HCT116 (cell line): ENCODE measurements at regions not wholly inside any gene's neighbourhood (a gene's known extent, or its start where the extent isn't known, plus 50 kb on each side); places are given as distances from the start of the nearest gene placed in this dataset.
A peak's percentile ranks its signal among the peaks of the same experiment; 100 is the strongest.

Experiments
- ATAC-seq: fragments of 200-7000 bp; cut with Tn5 transposase; 2 replicates; pipeline ENCODE4 v1.9.1; 2020; ENCODE audit warnings: mild to moderate bottlenecking, moderate library complexity
- BruUV-seq: library from RNA; stranded (reverse); fragments of 400-500 nt; replicated peaks from 2 replicates; lab custom pipeline; 2021; lab: Mats Ljungman, UMichigan
- CTCF ChIA-PET: fragments of 300-600 bp; sonication (Branson Sonifier 250); formaldehyde crosslinking; loops from one replicate; lab custom pipeline; 2021; ENCODE audit warnings: antibody characterized with exemption; lab: Charles Lee
- POLR2A ChIA-PET: fragments of 300-600, 350-600 bp; sonication (Branson Sonifier 250); formaldehyde crosslinking; loops from one replicate; lab custom pipeline; 2021; ENCODE audit warnings: antibody characterized with exemption; lab: Charles Lee
- RAD21 ChIA-PET, 2 experiments: fragments of 300-600 bp; sonication (Branson Sonifier 250); formaldehyde crosslinking; loops; one replicate each; lab custom pipeline; 2023; ENCODE audit warnings: low total read pairs in 2 of 2; ENCODE audit not compliant: uncharacterized antibody in 2 of 2, unreplicated experiment in 2 of 2, low non-redundant PET in 1 of 2; lab: Charles Lee
- DNase-seq: peaks from one replicate; pipeline ENCODE4 v3.0.0-alpha.2; 2010; ENCODE audit warnings: low read depth, low spot score
- H2AFZ ChIP-seq: fragments of 200-600 bp; shearing (Covaris generic), sonication (generic); 2 replicates; pipeline ENCODE4 v1.6.1; 2017; ENCODE audit warnings: low read depth, mixed run types, mixed read lengths, antibody characterized with exemption, low read length; ENCODE audit not compliant: poor library complexity, severe bottlenecking
- H3K27ac ChIP-seq: 2 replicates; pipeline ENCODE4 v1.5.1; 2012; ENCODE audit warnings: low read depth, low read length
- H3K27me3 ChIP-seq: fragments of 200-600 bp; sonication (generic); 2 replicates; pipeline ENCODE4 v1.6.1; 2016; ENCODE audit warnings: mixed run types, low read length, mixed read lengths; ENCODE audit not compliant: insufficient read depth
- H3K36me3 ChIP-seq, 2 experiments: fragments of 200-500 bp in 1 of 2; fragments of 200-600 bp in 1 of 2; sonication (Bioruptor generic) in 1 of 2; sonication (generic) in 1 of 2; 2 replicates each; pipeline versions ENCODE4 v1.5.1 to v1.6.1; 2014 to 2016; ENCODE audit warnings: low read length in 2 of 2, inconsistent platforms in 1 of 2, mixed read lengths in 1 of 2, mixed run types in 1 of 2; ENCODE audit not compliant: insufficient read depth in 2 of 2, control insufficient read depth in 1 of 2
- H3K4me1 ChIP-seq, 2 experiments: fragments of 200-600 bp in 1 of 2; sonication (generic) in 1 of 2; 2 replicates each; pipeline versions ENCODE4 v1.5.1 to v1.6.1; 2012 to 2017; ENCODE audit warnings: low read length in 2 of 2, inconsistent platforms in 1 of 2, mild to moderate bottlenecking in 1 of 2, mixed read lengths in 1 of 2, mixed run types in 1 of 2, moderate library complexity in 1 of 2; ENCODE audit not compliant: insufficient read depth in 2 of 2, control insufficient read depth in 1 of 2
- H3K4me2 ChIP-seq: fragments of 200-600 bp; sonication (generic); 2 replicates; pipeline ENCODE4 v1.6.1; 2017; ENCODE audit warnings: mixed run types, low read length, mixed read lengths
- H3K4me3 ChIP-seq, 2 experiments: fragments of 200-600 bp in 1 of 2; sonication (generic) in 1 of 2; replicated peaks in 1 of 2; 2 replicates each; pipeline ENCODE4 v1.5.1; 2011 to 2016; ENCODE audit warnings: low read length in 2 of 2, control low read depth in 1 of 2, low read depth in 1 of 2, mild to moderate bottlenecking in 1 of 2, mixed read lengths in 1 of 2, mixed run types in 1 of 2
- H3K79me2 ChIP-seq: fragments of 200-600 bp; sonication (generic); 2 replicates; pipeline ENCODE4 v1.6.1; 2017; ENCODE audit warnings: mild to moderate bottlenecking, mixed run types, low read length, moderate library complexity, mixed read lengths; ENCODE audit not compliant: insufficient read depth
- H3K9ac ChIP-seq: fragments of 200-600 bp; sonication (generic); 2 replicates; pipeline ENCODE4 v1.6.1; 2016; ENCODE audit warnings: low read length, mixed read lengths
- H3K9me2 ChIP-seq: fragments of 200-600 bp; sonication (generic), shearing (Covaris generic); 2 replicates; pipeline ENCODE4 v1.6.1; 2017; ENCODE audit warnings: mixed run types, mild to moderate bottlenecking, moderate library complexity; ENCODE audit not compliant: insufficient read depth
- H3K9me3 ChIP-seq, 2 experiments: fragments of 200-500 bp in 1 of 2; fragments of 200-600 bp in 1 of 2; sonication (Bioruptor generic) in 1 of 2; sonication (generic) in 1 of 2; 2 replicates each; pipeline ENCODE4 v1.6.1; 2014 to 2017; ENCODE audit warnings: low read length in 2 of 2, mixed read lengths in 2 of 2, inconsistent platforms in 1 of 2, low read depth in 1 of 2, mild to moderate bottlenecking in 1 of 2, mixed run types in 1 of 2, moderate library complexity in 1 of 2; ENCODE audit not compliant: control insufficient read depth in 1 of 2, insufficient read depth in 1 of 2
- H4K20me1 ChIP-seq: fragments of 200-600 bp; sonication (generic), shearing (Covaris generic); 2 replicates; pipeline ENCODE4 v1.6.1; 2017; ENCODE audit warnings: mixed run types, mild to moderate bottlenecking, moderate library complexity; ENCODE audit not compliant: insufficient read depth
- CEBPB ChIP-seq: IDR thresholded peaks from 2 replicates; pipeline ENCODE4 v1.6.1; 2012; ENCODE audit warnings: low read depth
- EGR1 ChIP-seq: IDR thresholded peaks from 2 replicates; pipeline ENCODE4 v1.6.1; 2012; ENCODE audit warnings: low read depth
- ELF1 ChIP-seq: IDR thresholded peaks from 2 replicates; pipeline ENCODE4 v1.6.1; 2012; ENCODE audit warnings: low read depth, borderline replicate concordance
- EZH2 ChIP-seq: fragments of 200-600 bp; sonication (generic); IDR thresholded peaks from 2 replicates; pipeline ENCODE4 v1.6.1; 2017; ENCODE audit warnings: antibody characterized with exemption, mixed run types
- JUND ChIP-seq: IDR thresholded peaks from 2 replicates; pipeline ENCODE4 v1.6.1; 2012
- POLR2A ChIP-seq: IDR thresholded peaks from 2 replicates; pipeline ENCODE4 v1.7.0; 2011; ENCODE audit warnings: borderline replicate concordance; ENCODE audit not compliant: insufficient read depth, insufficient read length; ENCODE audit errors: extremely low read depth
- POLR2AphosphoS5 ChIP-seq: IDR thresholded peaks from 2 replicates; pipeline ENCODE4 v1.6.1; 2011; ENCODE audit warnings: mild to moderate bottlenecking, low read depth, low read length, moderate library complexity
- SIN3A ChIP-seq: IDR thresholded peaks from 2 replicates; pipeline ENCODE4 v1.6.1; 2012; ENCODE audit warnings: low read depth
- SP1 ChIP-seq: IDR thresholded peaks from 2 replicates; pipeline ENCODE4 v1.6.1; 2012; ENCODE audit warnings: low read depth
- SRF ChIP-seq: IDR thresholded peaks from 2 replicates; pipeline ENCODE4 v1.6.1; 2012; ENCODE audit warnings: low read depth
- TCF7L2 ChIP-seq: IDR thresholded peaks from 2 replicates; pipeline ENCODE4 v1.7.0; 2011; ENCODE audit warnings: borderline replicate concordance, inconsistent platforms; ENCODE audit not compliant: insufficient read depth, insufficient read length; ENCODE audit errors: extremely low read depth
- YY1 ChIP-seq: IDR thresholded peaks from 2 replicates; pipeline ENCODE4 v1.6.1; 2011; ENCODE audit warnings: low read length, low read depth, moderate library complexity, mild to moderate bottlenecking; ENCODE audit not compliant: insufficient replicate concordance; ENCODE audit errors: extremely low read depth
- ZBTB33 ChIP-seq: IDR thresholded peaks from 2 replicates; pipeline ENCODE4 v1.6.1; 2011; ENCODE audit warnings: mild to moderate bottlenecking, low read length, moderate library complexity; ENCODE audit not compliant: insufficient replicate concordance; ENCODE audit errors: extremely low read depth
- ZFX ChIP-seq: fragments of 450-650 bp; IDR thresholded peaks from 2 replicates; pipeline ENCODE4 v1.6.1; 2017
- ZNF274 ChIP-seq: fragments of 200-500 bp; sonication (Bioruptor generic); IDR thresholded peaks from 2 replicates; pipeline ENCODE4 v1.6.1; 2014; ENCODE audit warnings: mild to moderate bottlenecking, low read depth, low read length, inconsistent platforms
- intact Hi-C: fragments of 100-400 bp; cut with micrococcal nuclease; formaldehyde crosslinking; loops from 2 replicates; pipeline ENCODE4 v1.10.0; 2022
- TF ChIP-seq, protein P1 (sequence below): IDR thresholded peaks from 2 replicates; pipeline ENCODE4 v1.6.1; 2012

- no peak for TF ChIP-seq ELF1
Measured at GRCh38 chr3:115245438-115245837, 98.3 kb upstream of the ZBTB20 start (continued).

GRCh38 chr3:115245899-115246298 is 98.8 kb upstream of the ZBTB20 start:
- DNase-seq (no peak), ATAC-seq (peak; percentile 41)
- Histone ChIP-seq H3K4me3 (peak overlapping the region in 1 of 2 experiments; percentile 7; a peak in 1 of 4 replicates), H3K36me3 (no peaks in the 10 kb centered on the region), H3K9me2 (peaks cover 6% of the 10 kb centered on the region; the same call in 1 of the 2 replicates), H3K4me1 (peaks cover 6 to 17% of the 10 kb centered on the region in 2 experiments), H3K9me3 (no peaks in the 10 kb centered on the region), H3K27me3 (no peaks in the 10 kb centered on the region), H4K20me1 (no peaks in the 10 kb centered on the region), H3K9ac (no peak overlapping the region), H3K79me2 (no peaks in the 10 kb centered on the region), H2AFZ (no peak overlapping the region), H3K4me2 (peak overlapping the region; percentile 58), H3K27ac (no peak overlapping the region)
- intact Hi-C loops, result no loop called here
- BruUV-seq, result no TSS peak
- RAD21 ChIA-PET, result no interaction called here
- POLR2A ChIA-PET, result no interaction called here
- CTCF ChIA-PET, result no interaction called here
- TF ChIP-seq, protein P1, sequence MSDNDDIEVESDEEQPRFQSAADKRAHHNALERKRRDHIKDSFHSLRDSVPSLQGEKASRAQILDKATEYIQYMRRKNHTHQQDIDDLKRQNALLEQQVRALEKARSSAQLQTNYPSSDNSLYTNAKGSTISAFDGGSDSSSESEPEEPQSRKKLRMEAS, result no peak
- TF ChIP-seq ELF1 (no peak), SP1 (no peak), JUND (no peak), ZBTB33 (no peak), EZH2 (no peak), TCF7L2 (no peak), YY1 (no peak), CEBPB (no peak), SRF (no peak), POLR2AphosphoS5 (no peak), SIN3A (no peak), ZNF274 (no peak), EGR1 (no peak), ZFX (no peak), POLR2A (no peak)
